ENCODE measurements at regions not wholly inside any gene's neighbourhood (a gene's known extent, or its start where the extent isn't known, plus 50 kb on each side); places are given as distances from the start of the nearest gene placed in this dataset.

DNA sequence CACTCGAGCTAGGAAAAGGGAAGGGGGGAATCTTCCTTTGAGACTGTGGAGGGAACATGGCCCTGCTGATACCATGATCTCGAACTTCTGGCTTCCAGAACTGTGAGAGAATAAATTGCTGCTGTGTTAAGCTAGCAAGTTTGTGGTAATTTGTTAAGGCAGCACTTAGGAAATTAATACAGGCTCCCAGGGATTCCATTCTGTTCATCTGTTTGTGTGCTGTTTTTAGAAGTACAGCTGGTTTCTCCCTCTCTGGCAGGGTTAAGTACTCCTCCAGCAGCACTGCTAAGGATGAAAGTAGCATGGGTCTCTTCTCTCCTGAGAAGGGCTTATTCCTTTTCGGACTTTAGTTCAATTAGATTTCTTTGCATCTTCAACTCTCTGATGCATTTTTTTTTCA, 268.3 kb downstream of the HHIPL2 start:
- Histone ChIP-seq H3K4me3 (ENCODE audit: low read length) (no peak overlapping the region), H3K4me1 (ENCODE audit: insufficient read depth, low read length) (no peaks in the 10 kb centered on the region), H3K36me3 (ENCODE audit: insufficient read depth, low read depth, low read length) (no peaks in the 10 kb centered on the region), H3K27ac (ENCODE audit: low read length) (no peak overlapping the region), H3K9ac (ENCODE audit: low read depth, low read length) (no peak overlapping the region), H3K9me3 (ENCODE audit: insufficient read depth, low read depth, low read length) (no peaks in the 10 kb centered on the region), H3K27me3 (ENCODE audit: insufficient read depth, low read length) (no peaks in the 10 kb centered on the region)

- no peaks in the 10 kb centered on the region for H3K4me1 ChIP-seq (ENCODE audit: insufficient read depth, low read length)
Measured at GRCh38 chr1:222278501-222278900, 269.4 kb downstream of the HHIPL2 start.

GRCh38 chr1:222275729-222276465, 272.0 kb downstream of the HHIPL2 start:
- H3K9ac ChIP-seq (ENCODE audit: low read depth, low read length): no peak overlapping the region
- no peak overlapping the region for H3K4me3 ChIP-seq (ENCODE audit: low read length)
- H3K27me3 ChIP-seq (ENCODE audit: insufficient read depth, low read length): no peaks in the 10 kb centered on the region
- no peaks in the 10 kb centered on the region for H3K9me3 ChIP-seq (ENCODE audit: insufficient read depth, low read depth, low read length)
- no peak overlapping the region for H3K27ac ChIP-seq (ENCODE audit: low read length)
- H3K36me3 ChIP-seq (ENCODE audit: insufficient read depth, low read depth, low read length): no peaks in the 10 kb centered on the region
- H3K4me1 ChIP-seq (ENCODE audit: insufficient read depth, low read length): no peaks in the 10 kb centered on the region

More at GRCh38 chr1:222278501-222278900, 269.4 kb downstream of the HHIPL2 start:
- H3K36me3 ChIP-seq (ENCODE audit: insufficient read depth, low read depth, low read length): no peaks in the 10 kb centered on the region
- no peak overlapping the region for H3K9ac ChIP-seq (ENCODE audit: low read depth, low read length)
- no peaks in the 10 kb centered on the region for H3K9me3 ChIP-seq (ENCODE audit: insufficient read depth, low read depth, low read length)
- no peak overlapping the region for H3K4me3 ChIP-seq (ENCODE audit: low read length)
- no peak overlapping the region for H3K27ac ChIP-seq (ENCODE audit: low read length)
- H3K27me3 ChIP-seq (ENCODE audit: insufficient read depth, low read length): no peaks in the 10 kb centered on the region

DNA sequence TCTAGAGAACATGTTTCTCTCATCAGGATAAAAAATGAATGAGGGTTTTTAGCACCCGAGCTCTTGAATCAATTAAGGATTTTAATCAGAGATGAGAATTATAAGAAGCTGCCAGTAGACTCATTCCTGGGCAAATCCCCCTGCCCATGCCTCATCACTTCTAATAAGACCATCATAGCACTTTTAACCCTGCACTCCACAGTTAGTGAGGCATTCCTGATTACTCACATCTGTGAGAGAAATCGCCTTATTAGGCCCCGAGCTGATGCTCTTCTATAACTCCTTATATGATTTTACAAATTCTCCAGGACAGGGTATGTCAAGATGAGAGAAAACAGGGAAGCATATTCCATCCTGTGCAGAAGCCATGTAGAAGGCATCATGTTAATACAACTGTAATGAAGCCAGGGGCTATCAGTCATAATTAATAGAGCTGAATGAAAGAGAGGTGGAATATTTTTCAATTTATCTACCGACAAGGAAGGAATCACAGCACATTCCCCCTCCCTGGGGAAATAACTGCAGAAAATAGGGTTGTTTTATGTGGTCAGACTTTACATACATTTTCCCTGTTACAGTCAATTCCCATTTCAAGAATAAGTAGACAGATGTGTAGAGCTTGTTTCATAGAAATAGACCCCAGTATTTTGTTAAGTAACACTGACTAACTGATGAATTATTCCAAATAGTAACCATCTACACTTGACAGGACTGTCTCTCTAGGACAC, 272.7 kb downstream of the HHIPL2 start:
- H3K9me3 ChIP-seq (ENCODE audit: insufficient read depth, low read depth, low read length): no peaks in the 10 kb centered on the region
- H3K4me1 ChIP-seq (ENCODE audit: insufficient read depth, low read length): no peaks in the 10 kb centered on the region
- no peaks in the 10 kb centered on the region for H3K36me3 ChIP-seq (ENCODE audit: insufficient read depth, low read depth, low read length)
- no peak overlapping the region for H3K27ac ChIP-seq (ENCODE audit: low read length)
- no peak overlapping the region for H3K9ac ChIP-seq (ENCODE audit: low read depth, low read length)
- H3K27me3 ChIP-seq (ENCODE audit: insufficient read depth, low read length): no peaks in the 10 kb centered on the region
- no peak overlapping the region for H3K4me3 ChIP-seq (ENCODE audit: low read length)

DNA sequence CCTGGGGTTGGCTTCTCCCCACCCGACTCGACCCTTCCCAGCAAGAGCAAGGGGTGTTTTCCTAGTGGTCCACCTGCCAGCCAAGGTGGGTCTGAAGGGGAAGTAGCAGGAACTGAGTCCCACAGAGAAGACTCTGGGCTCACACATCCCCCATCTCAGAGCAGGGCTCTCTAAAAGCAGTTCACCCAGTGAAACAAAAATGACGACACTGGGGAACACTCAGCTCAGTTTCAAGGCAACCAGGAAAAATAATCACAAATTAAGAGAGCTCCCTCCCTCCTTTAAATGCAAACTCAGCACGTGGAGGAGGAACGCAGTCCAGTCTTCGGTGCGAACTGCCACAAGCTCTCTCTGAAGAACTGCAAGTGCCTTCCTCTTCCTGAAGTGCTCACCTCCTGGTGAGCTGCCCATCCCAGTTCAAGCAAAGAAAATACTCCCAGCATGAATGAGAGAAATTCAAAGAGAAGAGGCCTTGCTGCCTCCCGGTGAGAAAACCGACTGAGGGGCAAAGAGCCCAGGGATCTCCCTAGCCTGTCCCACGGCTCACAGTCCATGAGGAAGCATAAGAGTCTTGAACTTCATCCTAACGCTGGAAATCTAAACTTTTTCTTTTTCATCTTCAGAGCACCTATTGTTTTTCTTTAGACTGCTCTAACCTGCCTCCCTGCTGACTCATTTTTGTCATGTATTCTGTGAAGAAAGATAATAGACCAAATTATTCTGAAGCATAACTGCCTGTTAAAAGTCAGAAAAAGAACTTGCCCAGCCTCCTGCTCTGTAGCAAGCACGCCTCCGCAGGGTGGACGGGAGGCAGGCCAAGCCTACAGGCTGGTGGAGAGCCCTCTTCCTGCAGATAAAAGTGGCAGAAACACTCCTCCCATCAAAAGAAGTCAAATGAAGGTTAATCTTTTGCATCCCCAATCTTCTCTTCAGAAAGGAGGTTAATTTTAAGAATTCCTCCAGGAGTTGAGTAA, 281.4 kb downstream of the HHIPL2 start:
- H3K4me3 ChIP-seq (ENCODE audit: low read length): no peak overlapping the region
- H3K27ac ChIP-seq (ENCODE audit: low read length): no peak overlapping the region
- H3K27me3 ChIP-seq (ENCODE audit: insufficient read depth, low read length): no peaks in the 10 kb centered on the region
- no peak overlapping the region for H3K9ac ChIP-seq (ENCODE audit: low read depth, low read length)
- H3K4me1 ChIP-seq (ENCODE audit: insufficient read depth, low read length): peaks cover 9% of the 10 kb centered on the region; the same call in 1 of the 2 replicates
- H3K36me3 ChIP-seq (ENCODE audit: insufficient read depth, low read depth, low read length): no peaks in the 10 kb centered on the region
- no peaks in the 10 kb centered on the region for H3K9me3 ChIP-seq (ENCODE audit: insufficient read depth, low read depth, low read length)

- no peaks in the 10 kb centered on the region for H3K27me3 ChIP-seq (ENCODE audit: insufficient read depth, low read length)
- H3K9ac ChIP-seq (ENCODE audit: low read depth, low read length): no peak overlapping the region
- H3K4me1 ChIP-seq (ENCODE audit: insufficient read depth, low read length): peaks cover 9% of the 10 kb centered on the region; the same call in 1 of the 2 replicates
- H3K27ac ChIP-seq (ENCODE audit: low read length): no peak overlapping the region
- no peak overlapping the region for H3K4me3 ChIP-seq (ENCODE audit: low read length)
- H3K9me3 ChIP-seq (ENCODE audit: insufficient read depth, low read depth, low read length): no peaks in the 10 kb centered on the region
- H3K36me3 ChIP-seq (ENCODE audit: insufficient read depth, low read depth, low read length): no peaks in the 10 kb centered on the region
Measured at GRCh38 chr1:222263791-222264190, 284.1 kb downstream of the HHIPL2 start.

- Histone ChIP-seq H3K27ac (ENCODE audit: low read length) (no peak overlapping the region), H3K9ac (ENCODE audit: low read depth, low read length) (no peak overlapping the region), H3K4me1 (ENCODE audit: insufficient read depth, low read length) (peaks cover 5% of the 10 kb centered on the region; the same call in 1 of the 2 replicates), H3K36me3 (ENCODE audit: insufficient read depth, low read depth, low read length) (no peaks in the 10 kb centered on the region), H3K27me3 (ENCODE audit: insufficient read depth, low read length) (no peaks in the 10 kb centered on the region), H3K9me3 (ENCODE audit: insufficient read depth, low read depth, low read length) (no peaks in the 10 kb centered on the region), H3K4me3 (ENCODE audit: low read length) (no peak overlapping the region)
Measured at GRCh38 chr1:222257027-222257426, 290.9 kb downstream of the HHIPL2 start.

DNA sequence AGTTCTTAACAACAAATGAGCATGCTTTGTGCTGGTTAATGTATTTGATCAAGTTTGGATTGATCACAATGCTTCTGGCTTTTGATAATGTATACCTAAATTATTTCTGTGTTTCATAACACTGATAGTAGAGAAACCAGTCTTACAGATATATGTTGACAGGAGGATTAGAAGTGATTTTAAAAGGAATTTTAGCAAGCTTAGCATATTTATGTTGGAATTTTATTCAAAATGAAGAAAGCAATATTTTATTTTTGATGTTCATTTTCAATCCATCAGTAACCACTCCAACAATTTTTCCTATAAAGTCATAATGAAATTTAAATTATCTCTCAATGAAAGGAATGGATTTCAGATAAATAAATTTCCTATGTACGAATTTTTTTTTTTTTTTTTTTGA, 291.8 kb downstream of the HHIPL2 start:
- H3K36me3 ChIP-seq (ENCODE audit: insufficient read depth, low read depth, low read length): no peaks in the 10 kb centered on the region
- no peaks in the 10 kb centered on the region for H3K27me3 ChIP-seq (ENCODE audit: insufficient read depth, low read length)
- no peak overlapping the region for H3K27ac ChIP-seq (ENCODE audit: low read length)

DNA sequence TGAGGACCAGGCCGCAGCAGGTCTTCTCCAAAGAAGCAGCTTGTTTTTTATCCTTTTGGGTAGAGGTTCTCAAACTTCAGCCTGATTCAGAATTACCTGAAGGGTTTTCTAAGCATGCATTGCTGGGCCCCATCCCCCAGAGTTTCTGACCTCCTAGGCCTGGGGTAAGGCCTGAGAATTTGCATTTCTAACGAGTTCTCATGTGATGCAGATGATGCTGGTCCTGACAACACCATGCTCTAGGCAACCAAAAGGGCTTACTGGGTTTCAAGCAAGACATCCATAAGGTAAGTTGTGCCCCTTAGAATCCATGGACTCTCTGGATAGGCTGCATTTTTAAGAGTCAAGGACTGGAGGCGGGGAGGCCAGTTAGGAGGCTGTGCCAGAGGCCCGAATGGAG, 295.1 kb downstream of the HHIPL2 start:
- Histone ChIP-seq H3K27ac (ENCODE audit: low read length) (no peak overlapping the region), H3K9me3 (ENCODE audit: insufficient read depth, low read depth, low read length) (no peaks in the 10 kb centered on the region), H3K27me3 (ENCODE audit: insufficient read depth, low read length) (no peaks in the 10 kb centered on the region), H3K4me1 (ENCODE audit: insufficient read depth, low read length) (peaks cover 8% of the 10 kb centered on the region; the same call in 1 of the 2 replicates), H3K36me3 (ENCODE audit: insufficient read depth, low read depth, low read length) (no peaks in the 10 kb centered on the region), H3K4me3 (ENCODE audit: low read length) (no peak overlapping the region), H3K9ac (ENCODE audit: low read depth, low read length) (no peak overlapping the region)

More for the DNA sequence above, 291.8 kb downstream of the HHIPL2 start:
- Histone ChIP-seq H3K4me3 (ENCODE audit: low read length) (no peak overlapping the region), H3K4me1 (ENCODE audit: insufficient read depth, low read length) (peaks cover 5% of the 10 kb centered on the region; the same call in 1 of the 2 replicates), H3K9me3 (ENCODE audit: insufficient read depth, low read depth, low read length) (no peaks in the 10 kb centered on the region), H3K9ac (ENCODE audit: low read depth, low read length) (no peak overlapping the region)

- Histone ChIP-seq H3K9ac (ENCODE audit: low read depth, low read length) (no peak overlapping the region), H3K36me3 (ENCODE audit: insufficient read depth, low read depth, low read length) (no peaks in the 10 kb centered on the region), H3K27ac (ENCODE audit: low read length) (no peak overlapping the region), H3K27me3 (ENCODE audit: insufficient read depth, low read length) (no peaks in the 10 kb centered on the region), H3K4me3 (ENCODE audit: low read length) (no peak overlapping the region), H3K4me1 (ENCODE audit: insufficient read depth, low read length) (peaks cover 15% of the 10 kb centered on the region), H3K9me3 (ENCODE audit: insufficient read depth, low read depth, low read length) (no peaks in the 10 kb centered on the region)
Measured at GRCh38 chr1:222251847-222252246, 296.1 kb downstream of the HHIPL2 start.

DNA sequence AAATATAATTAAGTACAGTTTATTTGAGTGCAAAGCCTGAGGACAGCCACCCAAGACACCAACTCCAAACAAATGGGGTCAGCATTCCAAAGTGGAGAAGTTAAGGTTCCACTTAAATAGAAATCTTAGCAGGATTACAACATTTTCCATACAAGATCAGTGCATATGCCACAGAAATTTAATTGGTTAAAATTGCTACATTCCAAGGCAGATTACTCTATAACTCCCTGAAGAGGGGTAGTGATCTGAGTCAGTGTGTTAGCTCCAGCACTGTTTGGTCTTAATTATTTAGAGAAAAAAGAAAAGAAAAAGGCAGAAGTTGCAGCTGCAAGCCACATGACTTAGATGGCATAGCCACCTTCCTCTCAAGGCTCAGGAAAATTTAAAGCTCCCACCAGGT, 297.5 kb downstream of the HHIPL2 start:
- no peak overlapping the region for H3K4me3 ChIP-seq (ENCODE audit: low read length)
- H3K36me3 ChIP-seq (ENCODE audit: insufficient read depth, low read depth, low read length): no peaks in the 10 kb centered on the region
- H3K27ac ChIP-seq (ENCODE audit: low read length): no peak overlapping the region
- H3K27me3 ChIP-seq (ENCODE audit: insufficient read depth, low read length): no peaks in the 10 kb centered on the region
- no peaks in the 10 kb centered on the region for H3K9me3 ChIP-seq (ENCODE audit: insufficient read depth, low read depth, low read length)
- no peak overlapping the region for H3K9ac ChIP-seq (ENCODE audit: low read depth, low read length)
- H3K4me1 ChIP-seq (ENCODE audit: insufficient read depth, low read length): peaks cover 17% of the 10 kb centered on the region

All from iPS-20b (cell line).